Nephron (organoid): ENCODE measurements at regions not wholly inside any gene's neighbourhood (a gene's known extent, or its start where the extent isn't known, plus 50 kb on each side); places are given as distances from the start of the nearest gene placed in this dataset.

ENCODE experiments used
- H3K27ac Mint-ChIP-seq, 3 experiments: 2 replicates each; pipeline ENCODE4 v1.8.0; 2020; ENCODE audit warnings: mixed read lengths in 3 of 3, mild to moderate bottlenecking in 2 of 3, moderate library complexity in 1 of 3
- H3K27me3 Mint-ChIP-seq: 2 replicates; pipeline ENCODE4 v1.8.0; 2021; ENCODE audit warnings: low read depth, mild to moderate bottlenecking, moderate library complexity, mixed read lengths
- H3K36me3 Mint-ChIP-seq: 2 replicates; pipeline ENCODE4 v1.8.0; 2020; ENCODE audit warnings: low read depth, mixed read lengths
- H3K4me1 Mint-ChIP-seq: 2 replicates; pipeline ENCODE4 v1.8.0; 2020; ENCODE audit warnings: mixed read lengths
- H3K4me3 Mint-ChIP-seq, 3 experiments: 2 replicates each; pipeline ENCODE4 v1.8.0; 2020; ENCODE audit warnings: mild to moderate bottlenecking in 3 of 3, mixed read lengths in 3 of 3, moderate library complexity in 2 of 3
- H3K9me3 Mint-ChIP-seq: 2 replicates; pipeline ENCODE4 v1.8.0; 2020; ENCODE audit warnings: mixed read lengths
- TF ChIP-seq, protein P1 (sequence below), 3 experiments: fragments of 200-600 bp; sonication (generic); IDR thresholded peaks; one replicate each; pipeline ENCODE4 v1.5.0; 2021; ENCODE audit warnings: antibody characterized with exemption in 3 of 3; ENCODE audit not compliant: unreplicated experiment in 3 of 3

DNA sequence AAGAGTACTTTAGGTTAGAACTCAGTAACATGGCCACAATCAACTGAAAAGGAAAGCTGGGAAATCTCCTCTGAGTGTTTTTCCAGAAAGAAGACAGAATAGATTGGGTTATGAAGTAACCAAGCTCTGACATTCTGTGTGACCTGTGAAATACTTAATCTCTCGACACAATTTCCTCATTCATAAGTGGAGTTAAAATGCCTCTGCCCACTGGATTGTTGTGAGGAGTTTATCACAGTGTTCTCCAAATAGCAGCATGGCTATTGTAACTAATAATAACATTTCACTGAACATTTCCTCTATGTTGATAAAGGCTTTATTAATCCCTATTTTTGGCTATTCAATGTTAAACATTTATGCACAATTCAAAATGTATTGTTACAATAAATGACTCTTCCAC lies 311.0 kb downstream of the GABRB2 start:
- TF ChIP-seq, protein P1, sequence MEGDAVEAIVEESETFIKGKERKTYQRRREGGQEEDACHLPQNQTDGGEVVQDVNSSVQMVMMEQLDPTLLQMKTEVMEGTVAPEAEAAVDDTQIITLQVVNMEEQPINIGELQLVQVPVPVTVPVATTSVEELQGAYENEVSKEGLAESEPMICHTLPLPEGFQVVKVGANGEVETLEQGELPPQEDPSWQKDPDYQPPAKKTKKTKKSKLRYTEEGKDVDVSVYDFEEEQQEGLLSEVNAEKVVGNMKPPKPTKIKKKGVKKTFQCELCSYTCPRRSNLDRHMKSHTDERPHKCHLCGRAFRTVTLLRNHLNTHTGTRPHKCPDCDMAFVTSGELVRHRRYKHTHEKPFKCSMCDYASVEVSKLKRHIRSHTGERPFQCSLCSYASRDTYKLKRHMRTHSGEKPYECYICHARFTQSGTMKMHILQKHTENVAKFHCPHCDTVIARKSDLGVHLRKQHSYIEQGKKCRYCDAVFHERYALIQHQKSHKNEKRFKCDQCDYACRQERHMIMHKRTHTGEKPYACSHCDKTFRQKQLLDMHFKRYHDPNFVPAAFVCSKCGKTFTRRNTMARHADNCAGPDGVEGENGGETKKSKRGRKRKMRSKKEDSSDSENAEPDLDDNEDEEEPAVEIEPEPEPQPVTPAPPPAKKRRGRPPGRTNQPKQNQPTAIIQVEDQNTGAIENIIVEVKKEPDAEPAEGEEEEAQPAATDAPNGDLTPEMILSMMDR (IDR thresholded peaks at IDR 0.05; ENCODE audit: unreplicated experiment in 3 of 3) = no peak
- H3K4me3 Mint-ChIP-seq = no peak overlapping the region
- H3K27me3 Mint-ChIP-seq = peaks cover 4% of the 10 kb centered on the region
- no peaks in the 10 kb centered on the region for H3K9me3 Mint-ChIP-seq
- no peaks in the 10 kb centered on the region for H3K4me1 Mint-ChIP-seq
- H3K27ac Mint-ChIP-seq = no peak overlapping the region
- H3K36me3 Mint-ChIP-seq = no peaks in the 10 kb centered on the region

DNA sequence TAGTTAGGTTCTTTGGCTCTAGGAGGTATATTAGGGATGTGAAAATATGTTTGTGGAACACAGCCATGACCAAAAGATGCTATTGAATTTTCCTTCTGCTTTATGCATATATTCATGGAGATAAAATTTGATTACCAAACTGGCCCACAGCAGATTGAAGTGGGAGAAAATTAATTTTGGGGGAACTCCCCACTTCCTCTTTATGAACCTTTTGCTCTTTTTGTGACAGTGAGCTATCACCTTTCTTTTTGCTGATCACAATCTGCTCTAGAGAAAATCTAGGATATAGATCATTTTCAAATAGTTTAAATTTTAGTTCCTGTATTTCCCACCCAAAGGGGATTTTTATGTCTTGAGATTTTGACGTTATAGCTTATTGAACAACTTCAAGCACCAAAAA lies 313.0 kb downstream of the GABRB2 start:
- Mint-ChIP-seq H3K36me3 (no peaks in the 10 kb centered on the region), H3K9me3 (no peaks in the 10 kb centered on the region)

DNA sequence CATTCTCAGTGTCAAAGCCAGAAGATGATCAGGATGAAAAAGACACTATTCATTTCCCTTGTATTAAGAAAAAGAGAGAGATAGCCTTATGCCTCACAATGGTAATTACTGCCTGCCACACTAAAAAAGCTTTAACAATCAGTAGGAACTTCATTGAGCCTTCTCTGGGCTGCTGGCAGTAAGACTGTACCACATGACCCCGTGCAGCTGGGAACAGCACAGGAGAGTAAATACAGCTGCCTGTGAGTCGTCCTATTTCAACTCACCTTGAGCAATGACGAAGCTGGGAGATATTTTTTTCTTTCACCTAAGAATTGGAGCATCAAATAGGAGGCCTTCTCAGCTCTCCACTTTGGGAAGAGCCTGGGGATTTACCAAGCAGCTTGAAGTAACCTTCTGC lies 316.3 kb downstream of the GABRB2 start:
- TF ChIP-seq, protein P1 (IDR thresholded peaks at IDR 0.05; ENCODE audit: unreplicated experiment in 3 of 3) = no peak
- H3K4me3 Mint-ChIP-seq = no peak overlapping the region
- no peak overlapping the region for H3K27ac Mint-ChIP-seq
- H3K36me3 Mint-ChIP-seq = no peaks in the 10 kb centered on the region
- H3K27me3 Mint-ChIP-seq = no peaks in the 10 kb centered on the region
- peaks cover 5% of the 10 kb centered on the region for H3K9me3 Mint-ChIP-seq
- no peaks in the 10 kb centered on the region for H3K4me1 Mint-ChIP-seq

More for the DNA sequence above, 313.0 kb downstream of the GABRB2 start:
- Mint-ChIP-seq H3K4me1 (no peaks in the 10 kb centered on the region), H3K4me3 (no peak overlapping the region), H3K27ac (no peak overlapping the region), H3K27me3 (peaks cover under 1% of the 10 kb centered on the region)
- TF ChIP-seq, protein P1 (IDR thresholded peaks at IDR 0.05; ENCODE audit: unreplicated experiment in 3 of 3) = no peak

DNA sequence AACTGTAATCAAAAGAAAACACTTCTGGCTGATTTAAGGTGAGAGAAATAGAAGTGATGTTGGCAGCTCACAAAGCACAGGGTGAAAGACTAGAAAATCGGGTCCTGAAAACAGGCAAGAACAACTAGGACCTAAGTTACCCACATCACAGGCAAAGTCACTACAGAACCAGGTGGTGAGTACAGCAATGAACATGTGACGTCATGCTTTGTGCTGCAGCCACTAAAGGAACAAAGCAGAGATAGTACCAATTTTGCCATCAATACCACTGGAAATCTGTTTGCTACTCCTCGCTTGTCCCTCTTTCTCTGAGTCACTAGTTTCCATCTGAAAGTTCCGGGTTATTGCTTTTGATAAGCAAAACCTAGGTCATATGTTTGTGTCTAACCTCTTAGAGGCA lies 326.7 kb downstream of the GABRB2 start:
- peaks cover 6% of the 10 kb centered on the region for H3K9me3 Mint-ChIP-seq
- H3K4me1 Mint-ChIP-seq = no peaks in the 10 kb centered on the region
- TF ChIP-seq, protein P1 (IDR thresholded peaks at IDR 0.05; ENCODE audit: unreplicated experiment in 3 of 3) = no peak
- no peaks in the 10 kb centered on the region for H3K36me3 Mint-ChIP-seq
- H3K27ac Mint-ChIP-seq = no peak overlapping the region
- no peaks in the 10 kb centered on the region for H3K27me3 Mint-ChIP-seq
- no peak overlapping the region for H3K4me3 Mint-ChIP-seq

DNA sequence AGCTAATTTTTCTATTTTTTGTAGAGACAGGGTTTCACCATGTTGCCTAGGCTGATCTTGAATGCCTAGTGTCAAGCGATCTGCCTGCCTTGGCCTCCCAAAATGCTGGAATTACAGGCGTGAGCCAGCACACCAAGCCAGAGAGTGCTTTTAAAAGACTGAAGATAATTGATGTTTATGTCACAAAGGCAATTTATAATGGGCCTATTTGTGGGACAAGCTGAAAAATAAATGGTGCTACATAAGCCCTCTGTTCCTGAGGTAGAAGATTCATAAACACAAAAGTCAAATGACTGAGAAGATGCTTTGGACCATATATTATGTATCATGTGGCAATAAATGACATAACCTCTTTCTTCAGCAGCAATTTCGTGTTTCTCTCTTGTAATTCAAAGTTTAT lies 329.6 kb downstream of the GABRB2 start:
- TF ChIP-seq, protein P1 (IDR thresholded peaks at IDR 0.05; ENCODE audit: unreplicated experiment in 3 of 3) = no peak
- Mint-ChIP-seq H3K4me1 (no peaks in the 10 kb centered on the region), H3K36me3 (no peaks in the 10 kb centered on the region), H3K27me3 (no peaks in the 10 kb centered on the region), H3K9me3 (peaks cover 5% of the 10 kb centered on the region), H3K4me3 (no peak overlapping the region), H3K27ac (no peak overlapping the region)

DNA sequence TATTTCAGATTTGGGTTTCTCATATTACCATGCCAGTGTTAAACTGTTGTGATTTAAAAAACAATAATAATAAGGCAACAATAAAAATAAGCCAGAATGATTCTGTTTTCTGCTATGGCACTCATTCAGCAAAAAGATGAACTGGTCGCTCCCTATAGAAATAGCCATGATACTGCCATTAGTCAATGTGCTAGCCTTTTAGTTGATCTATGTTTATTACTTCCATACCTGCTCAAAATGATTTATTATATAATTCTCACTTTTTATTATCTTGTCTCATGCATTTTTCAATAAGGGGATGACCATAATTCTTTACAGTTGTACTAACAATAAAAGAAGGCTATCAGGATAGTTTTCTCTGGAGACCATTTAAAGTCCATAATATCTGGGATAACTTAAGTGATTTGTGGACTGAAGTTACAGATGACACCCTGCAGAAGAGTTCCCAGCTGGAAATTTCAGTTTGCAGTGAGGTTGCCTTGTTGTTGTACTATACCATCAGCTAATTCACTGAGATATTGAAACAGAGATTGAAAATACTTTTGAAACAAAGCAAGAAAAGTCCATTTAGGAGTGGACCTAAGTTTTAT lies 334.3 kb downstream of the GABRB2 start:
- H3K4me3 Mint-ChIP-seq = no peak overlapping the region
- H3K36me3 Mint-ChIP-seq = no peaks in the 10 kb centered on the region
- H3K9me3 Mint-ChIP-seq = peaks cover 3% of the 10 kb centered on the region
- no peak overlapping the region for H3K27ac Mint-ChIP-seq
- no peaks in the 10 kb centered on the region for H3K27me3 Mint-ChIP-seq
- TF ChIP-seq, protein P1 (IDR thresholded peaks at IDR 0.05; ENCODE audit: unreplicated experiment in 3 of 3) = no peak
- no peaks in the 10 kb centered on the region for H3K4me1 Mint-ChIP-seq
